ENCODE measurements at regions not wholly inside any gene's neighbourhood (a gene's known extent, or its start where the extent isn't known, plus 50 kb on each side); places are given as distances from the start of the nearest gene placed in this dataset.

DNA sequence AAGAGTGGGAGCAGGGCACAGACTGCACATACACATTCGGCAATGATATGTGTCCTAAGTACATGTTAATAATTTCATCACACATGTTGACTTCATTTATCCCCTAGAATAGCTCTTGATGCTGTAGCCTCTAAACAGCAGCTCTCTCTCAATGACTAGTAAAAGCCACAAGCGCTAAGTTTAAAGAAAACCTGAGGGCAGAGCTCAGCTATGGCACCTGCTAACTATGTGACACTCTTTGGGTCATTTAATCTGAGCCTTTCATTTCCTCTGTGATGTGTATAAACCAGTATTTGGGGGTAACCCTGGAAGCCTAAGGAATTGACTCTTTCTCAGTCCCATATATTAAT lies 140.6 kb upstream of the MOCS2 start:
- TF ChIP-seq, protein P1, sequence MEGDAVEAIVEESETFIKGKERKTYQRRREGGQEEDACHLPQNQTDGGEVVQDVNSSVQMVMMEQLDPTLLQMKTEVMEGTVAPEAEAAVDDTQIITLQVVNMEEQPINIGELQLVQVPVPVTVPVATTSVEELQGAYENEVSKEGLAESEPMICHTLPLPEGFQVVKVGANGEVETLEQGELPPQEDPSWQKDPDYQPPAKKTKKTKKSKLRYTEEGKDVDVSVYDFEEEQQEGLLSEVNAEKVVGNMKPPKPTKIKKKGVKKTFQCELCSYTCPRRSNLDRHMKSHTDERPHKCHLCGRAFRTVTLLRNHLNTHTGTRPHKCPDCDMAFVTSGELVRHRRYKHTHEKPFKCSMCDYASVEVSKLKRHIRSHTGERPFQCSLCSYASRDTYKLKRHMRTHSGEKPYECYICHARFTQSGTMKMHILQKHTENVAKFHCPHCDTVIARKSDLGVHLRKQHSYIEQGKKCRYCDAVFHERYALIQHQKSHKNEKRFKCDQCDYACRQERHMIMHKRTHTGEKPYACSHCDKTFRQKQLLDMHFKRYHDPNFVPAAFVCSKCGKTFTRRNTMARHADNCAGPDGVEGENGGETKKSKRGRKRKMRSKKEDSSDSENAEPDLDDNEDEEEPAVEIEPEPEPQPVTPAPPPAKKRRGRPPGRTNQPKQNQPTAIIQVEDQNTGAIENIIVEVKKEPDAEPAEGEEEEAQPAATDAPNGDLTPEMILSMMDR (IDR thresholded peaks at IDR 0.05; ENCODE audit: low read length) = no peak
- TF ChIP-seq EZH2 (IDR thresholded peaks at IDR 0.05; ENCODE audit: borderline replicate concordance, low read length) = no peak
